GM21515 (cell line): ENCODE measurements at regions not wholly inside any gene's neighbourhood (a gene's known extent, or its start where the extent isn't known, plus 50 kb on each side); places are given as distances from the start of the nearest gene placed in this dataset.

Experiments used
- ATAC-seq: cut with Tn5 transposase; IDR thresholded peaks from one replicate; pipeline ENCODE4 v1.9.1; 2021; ENCODE audit not compliant: unreplicated experiment

DNA sequence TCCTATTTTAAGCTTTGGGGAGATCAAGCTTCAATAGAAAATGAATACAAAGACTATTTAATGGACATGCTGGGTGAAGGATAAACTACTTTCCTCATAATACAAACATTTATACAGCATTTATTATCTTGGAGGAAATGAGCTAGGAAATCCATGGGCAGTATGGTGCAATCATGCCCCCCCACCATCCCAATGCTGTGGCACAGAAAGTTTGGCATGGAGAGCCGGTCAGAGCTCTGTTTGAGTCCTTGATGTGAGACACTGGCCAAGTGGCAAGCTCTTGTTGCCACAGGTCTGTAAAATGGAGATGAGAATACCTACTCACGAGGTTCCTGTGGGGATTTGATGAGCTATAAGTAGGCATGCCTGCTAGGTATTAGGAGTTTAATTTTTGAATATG, 120.6 kb downstream of the MAB21L3 start:
- no peak for ATAC-seq

DNA sequence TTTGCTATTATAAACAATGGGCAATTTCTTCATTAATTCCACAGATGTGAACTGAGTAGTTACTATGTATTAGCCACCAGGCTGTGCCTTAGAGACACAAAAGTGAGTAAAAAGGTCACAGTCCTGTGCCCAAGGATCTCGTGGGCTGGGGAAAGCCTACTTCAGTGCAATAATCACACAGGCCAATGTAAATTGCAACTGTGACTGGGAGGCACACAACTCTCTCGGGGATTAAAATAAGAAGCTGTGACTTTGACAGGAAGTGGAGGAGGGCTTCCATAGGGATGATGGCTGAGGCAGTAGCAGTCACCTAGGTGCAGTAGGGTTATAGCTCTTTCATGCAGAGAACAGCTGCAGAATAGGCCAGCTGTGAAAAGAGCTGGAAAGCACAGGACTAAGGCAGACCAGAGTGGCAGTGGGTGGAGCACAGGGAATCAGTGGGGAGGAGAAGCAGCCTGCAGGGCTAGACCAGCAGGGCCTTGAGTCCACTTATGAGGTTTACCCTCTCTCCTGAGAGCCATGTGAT, 121.9 kb downstream of the MAB21L3 start:
- ATAC-seq: no peak

DNA sequence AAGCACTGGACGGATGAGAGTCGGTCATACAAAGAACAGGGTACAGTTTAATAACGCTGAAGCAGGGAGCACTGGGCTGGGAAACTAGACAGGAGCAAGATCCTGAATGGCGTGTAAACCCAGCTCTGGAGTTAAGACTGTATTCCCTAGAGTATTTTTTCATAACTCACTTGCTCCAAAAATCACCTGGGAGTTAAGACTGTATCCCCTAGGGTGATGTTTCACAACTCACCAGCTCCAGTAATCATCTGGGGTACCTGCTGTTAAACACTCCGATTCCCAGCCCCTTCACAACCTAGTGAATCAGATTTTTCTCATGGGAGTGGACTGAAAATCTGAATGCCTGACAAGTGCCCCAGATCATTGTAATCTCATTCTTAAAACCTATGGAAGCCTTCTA, 123.2 kb downstream of the MAB21L3 start:
- ATAC-seq: no peak

DNA sequence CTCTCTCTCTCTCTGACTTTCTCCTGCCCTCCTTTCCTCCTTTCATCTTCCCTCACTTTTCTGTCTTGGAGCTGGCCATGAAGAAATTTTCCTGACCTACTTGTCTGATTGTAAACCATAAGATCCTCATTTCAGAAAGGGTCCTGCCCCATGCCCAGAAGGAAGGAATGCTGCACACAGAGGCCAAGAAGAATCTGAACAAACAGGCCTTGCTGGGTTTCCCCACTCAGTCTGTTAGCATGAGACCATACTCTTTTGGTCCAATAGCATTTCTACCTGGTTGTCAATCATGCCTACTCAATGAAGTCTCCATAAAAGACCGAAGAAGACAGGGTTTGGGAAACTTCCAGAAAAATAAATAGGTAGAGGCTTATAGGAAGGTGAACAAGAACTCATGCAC, 128.7 kb downstream of the MAB21L3 start:
- ATAC-seq: no peak

DNA sequence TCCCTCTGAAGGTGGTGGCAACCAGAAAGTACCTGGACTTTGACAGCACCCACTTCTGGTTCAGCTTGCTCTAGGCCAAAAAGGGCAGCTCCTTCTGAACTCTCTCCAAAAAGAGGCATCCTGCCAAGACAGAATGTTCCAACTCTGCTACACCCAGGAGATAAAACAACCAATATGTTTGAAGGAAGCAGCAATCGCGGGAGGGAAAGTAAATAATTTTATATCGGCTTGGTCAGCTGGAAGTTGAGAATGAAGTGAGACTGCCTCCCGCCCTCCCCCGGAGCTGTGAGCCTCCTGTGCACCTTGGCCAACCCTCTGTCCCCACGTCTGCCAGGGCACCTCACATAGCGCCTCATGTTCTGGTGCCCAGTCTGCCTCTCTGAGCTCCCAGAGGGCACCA, 130.3 kb upstream of the ATP1A1 start:
- ATAC-seq: no peak

- ATAC-seq: no peak
Observed at GRCh38 chr1:116243333-116244054, 129.6 kb upstream of the ATP1A1 start.

- no peak for ATAC-seq
Observed at GRCh38 chr1:116246174-116246573, 126.9 kb upstream of the ATP1A1 start.

GRCh38 chr1:116252271-116252670, 120.8 kb upstream of the ATP1A1 start:
- no peak for ATAC-seq

GRCh38 chr1:116252785-116253184, 120.3 kb upstream of the ATP1A1 start:
- no peak for ATAC-seq

GRCh38 chr1:116253566-116254382, 119.3 kb upstream of the ATP1A1 start:
- ATAC-seq: no peak

DNA sequence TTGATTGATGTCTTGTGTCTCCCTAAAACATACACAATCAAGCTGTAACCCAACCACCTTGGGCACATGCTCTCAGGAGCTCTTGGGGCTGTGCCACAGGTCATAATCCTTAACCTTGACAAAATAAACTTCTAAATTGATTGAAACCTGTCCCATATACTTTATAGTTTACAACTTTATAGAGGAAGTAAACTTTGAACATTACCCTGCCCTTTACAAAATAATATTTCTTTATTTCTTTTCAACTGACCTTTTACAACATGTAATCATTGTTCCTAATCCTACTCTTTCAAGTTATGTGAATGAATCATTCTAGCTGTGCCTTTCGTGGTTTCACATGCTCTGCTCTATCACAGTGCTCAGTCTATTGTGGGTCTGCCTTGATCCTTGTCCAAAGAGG, 118.3 kb upstream of the ATP1A1 start:
- ATAC-seq: no peak

- no peak for ATAC-seq
Observed at GRCh38 chr1:116255486-116256285, 117.4 kb upstream of the ATP1A1 start.

- ATAC-seq: no peak
Observed at GRCh38 chr1:116256286-116256649, 116.8 kb upstream of the ATP1A1 start.

- no peak for ATAC-seq
Observed at GRCh38 chr1:116256875-116257274, 116.2 kb upstream of the ATP1A1 start.

GRCh38 chr1:116257341-116257767, 115.7 kb upstream of the ATP1A1 start:
- ATAC-seq: no peak

GRCh38 chr1:116257836-116258235, 115.2 kb upstream of the ATP1A1 start:
- no peak for ATAC-seq

- ATAC-seq: no peak
Observed at GRCh38 chr1:116258668-116259419, 114.2 kb upstream of the ATP1A1 start.

DNA sequence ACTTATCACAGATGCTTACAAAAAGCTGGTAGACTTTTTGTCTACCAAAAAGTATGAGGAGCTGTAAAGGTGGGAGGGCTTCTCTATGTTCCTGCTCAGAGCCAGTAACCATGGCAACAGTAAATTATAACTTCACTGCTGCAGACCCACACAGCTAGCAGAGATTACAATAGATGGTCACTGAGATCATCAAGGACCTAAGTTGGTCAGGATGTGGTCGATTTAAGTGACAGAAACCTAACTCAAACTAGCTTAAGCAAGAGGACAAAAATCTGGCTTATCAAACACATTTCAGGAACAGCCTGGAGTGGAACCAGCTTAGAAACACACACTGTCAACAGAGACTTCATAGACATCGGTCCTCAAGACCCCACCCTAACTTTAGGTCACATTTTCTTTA, 113.4 kb upstream of the ATP1A1 start:
- ATAC-seq: no peak

DNA sequence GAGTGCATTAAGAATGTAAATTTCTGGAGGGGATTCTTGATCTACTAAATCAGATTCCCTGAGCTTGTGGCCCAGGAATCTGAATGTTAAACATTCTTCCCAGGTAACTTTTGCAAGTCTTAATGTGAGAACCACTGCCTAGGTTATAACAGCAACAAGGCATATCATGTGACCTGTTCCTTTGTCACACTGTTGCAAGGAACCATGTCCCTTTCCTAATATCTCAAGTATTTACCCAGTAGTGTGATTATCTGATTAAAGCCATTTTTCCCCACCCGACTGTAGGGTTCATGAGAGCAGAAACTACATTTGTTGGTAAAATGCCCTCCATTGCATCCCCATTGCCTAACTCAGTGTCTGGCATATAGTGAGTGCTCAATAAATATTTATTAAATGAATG, 112.9 kb upstream of the ATP1A1 start:
- ATAC-seq: no peak

- no peak for ATAC-seq
Observed at GRCh38 chr1:116260621-116261020, 112.4 kb upstream of the ATP1A1 start.

DNA sequence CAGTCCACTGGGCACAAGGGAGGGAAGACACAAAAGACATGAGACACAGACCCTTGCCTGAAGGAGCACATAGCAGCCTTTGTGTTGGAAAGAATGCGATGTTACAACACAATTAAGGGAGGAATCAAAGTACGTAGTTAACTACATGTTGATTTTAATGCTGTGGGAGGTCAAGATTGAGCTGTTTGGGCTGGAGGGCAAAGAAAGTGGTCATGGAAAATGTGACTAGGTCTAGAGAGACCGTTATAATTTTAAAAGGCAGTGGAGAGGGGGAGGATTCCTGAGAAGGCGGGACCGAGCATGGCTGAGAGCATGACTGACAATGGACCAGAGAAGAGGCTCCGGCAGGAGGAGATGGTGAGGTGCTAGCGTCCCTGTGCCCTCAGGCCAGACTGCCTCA, 111.8 kb upstream of the ATP1A1 start:
- no peak for ATAC-seq
